Fibroblast of lung (primary cell): ENCODE measurements at regions not wholly inside any gene's neighbourhood (a gene's known extent, or its start where the extent isn't known, plus 50 kb on each side); places are given as distances from the start of the nearest gene placed in this dataset.
A peak's percentile ranks its signal among the peaks of the same experiment; 100 is the strongest.
"Not testable (repeated sequence)": the region's sequence is repeated elsewhere in the genome, so short reads cannot be mapped to it uniquely, and the experiment has no call there.

Experiments
- DNase-seq, 2 donors: peaks; one replicate each; pipeline versions ENCODE4 v3.0.0 to v3.0.0-alpha.2; 2010; ENCODE audit warnings: low read depth in 2 of 2
- H2AFZ ChIP-seq: 2 replicates; pipeline ENCODE4 v1.5.1; 2012; ENCODE audit warnings: low read length, control low read depth, inconsistent platforms
- H3K27ac ChIP-seq: 2 replicates; pipeline ENCODE4 v1.5.1; 2011; ENCODE audit warnings: low read length, control low read depth; ENCODE audit not compliant: insufficient read depth
- H3K27me3 ChIP-seq: 2 replicates; pipeline ENCODE4 v1.5.1; 2011; ENCODE audit warnings: mild to moderate bottlenecking, low read length; ENCODE audit not compliant: control insufficient read depth, insufficient read depth
- H3K36me3 ChIP-seq: 2 replicates; pipeline ENCODE4 v1.5.1; 2011; ENCODE audit warnings: low read length; ENCODE audit not compliant: control insufficient read depth, insufficient read depth
- H3K4me1 ChIP-seq: 2 replicates; pipeline ENCODE4 v1.5.1; 2011; ENCODE audit warnings: low read length; ENCODE audit not compliant: control insufficient read depth, insufficient read depth; ENCODE audit errors: extremely low read depth
- H3K4me2 ChIP-seq: 2 replicates; pipeline ENCODE4 v1.5.1; 2011; ENCODE audit warnings: low read length, control low read depth; ENCODE audit not compliant: insufficient read depth; ENCODE audit errors: extremely low read depth
- H3K4me3 ChIP-seq, 4 experiments: fragments of 200-600 bp in 1 of 4; sonication (generic) in 1 of 4; replicated peaks in 1 of 4; 2 replicates each; pipeline ENCODE4 v1.5.1; 2011 to 2016; ENCODE audit warnings: low read length in 4 of 4, low read depth in 3 of 4, mild to moderate bottlenecking in 3 of 4, control low read depth in 2 of 4, inconsistent platforms in 1 of 4, mixed read lengths in 1 of 4; ENCODE audit not compliant: insufficient read depth in 1 of 4; ENCODE audit errors: control extremely low read depth in 1 of 4
- H3K79me2 ChIP-seq: 2 replicates; pipeline ENCODE4 v1.5.1; 2012; ENCODE audit warnings: mild to moderate bottlenecking, low read length, inconsistent platforms; ENCODE audit not compliant: control insufficient read depth, insufficient read depth
- H3K9ac ChIP-seq: 2 replicates; pipeline ENCODE4 v1.5.1; 2011; ENCODE audit warnings: mild to moderate bottlenecking, low read length, control low read depth; ENCODE audit not compliant: insufficient read depth
- H3K9me3 ChIP-seq: 2 replicates; pipeline ENCODE4 v1.5.1; 2012; ENCODE audit warnings: low read depth, low read length; ENCODE audit not compliant: control insufficient read depth, insufficient read depth
- H4K20me1 ChIP-seq: 2 replicates; pipeline ENCODE4 v1.5.1; 2011; ENCODE audit warnings: low read length; ENCODE audit not compliant: control insufficient read depth, insufficient read depth; ENCODE audit errors: extremely low read depth
- CTCF ChIP-seq, 2 donors: IDR thresholded peaks in 1 of 2; conservative IDR thresholded peaks in 1 of 2; 1 replicate in 1 of 2; 2 replicates in 1 of 2; pipeline ENCODE4 v1.5.1; 2011 to 2012; ENCODE audit warnings: low read length in 2 of 2, control low read depth in 1 of 2, inconsistent platforms in 1 of 2, low read depth in 1 of 2, mild to moderate bottlenecking in 1 of 2
- EZH2 ChIP-seq: IDR thresholded peaks from 2 replicates; pipeline ENCODE4 v1.5.1; 2012; ENCODE audit warnings: low read length, control low read depth, mild to moderate bottlenecking; ENCODE audit errors: missing control alignments

GRCh38 chr2:184372484-184372883 is 225.8 kb upstream of the ZNF804A start:
- TF ChIP-seq EZH2 = no peak
- TF ChIP-seq CTCF (conservative IDR thresholded peaks at IDR 0.05 in 1 of 2, IDR thresholded peaks at IDR 0.05 in 1 of 2; ENCODE audit: low read depth in 1 of 2, low read length in 2 of 2) = no peak
- Histone ChIP-seq H3K9ac (no peak overlapping the region), H4K20me1 (no peaks in the 10 kb centered on the region), H3K4me2 (no peak overlapping the region), H3K36me3 (no peaks in the 10 kb centered on the region), H3K4me3 (no peak overlapping the region), H3K79me2 (no peaks in the 10 kb centered on the region), H3K4me1 (no peaks in the 10 kb centered on the region), H3K27ac (no peak overlapping the region), H3K27me3 (no peaks in the 10 kb centered on the region), H2AFZ (no peak overlapping the region), H3K9me3 (no peaks in the 10 kb centered on the region)
- no peak for DNase-seq

GRCh38 chr2:184394642-184395041 is 203.7 kb upstream of the ZNF804A start:
- TF ChIP-seq CTCF (conservative IDR thresholded peaks at IDR 0.05 in 1 of 2, IDR thresholded peaks at IDR 0.05 in 1 of 2; ENCODE audit: low read depth in 1 of 2, low read length in 2 of 2) (no peak), EZH2 (no peak)
- H3K4me2 ChIP-seq = no peak overlapping the region

GRCh38 chr2:184402381-184402780 is 195.9 kb upstream of the ZNF804A start:
- no peak overlapping the region for H3K4me3 ChIP-seq
- no peaks in the 10 kb centered on the region for H3K4me1 ChIP-seq
- H3K36me3 ChIP-seq = no peaks in the 10 kb centered on the region
- no peaks in the 10 kb centered on the region for H3K79me2 ChIP-seq
- no peak overlapping the region for H3K4me2 ChIP-seq
- no peak for DNase-seq
- no peak overlapping the region for H2AFZ ChIP-seq
- TF ChIP-seq CTCF (conservative IDR thresholded peaks at IDR 0.05 in 1 of 2, IDR thresholded peaks at IDR 0.05 in 1 of 2; ENCODE audit: low read depth in 1 of 2, low read length in 2 of 2) = no peak
- no peak for TF ChIP-seq EZH2
- no peaks in the 10 kb centered on the region for H4K20me1 ChIP-seq
- no peak overlapping the region for H3K27ac ChIP-seq
- H3K9ac ChIP-seq = no peak overlapping the region
- no peaks in the 10 kb centered on the region for H3K27me3 ChIP-seq
- no peaks in the 10 kb centered on the region for H3K9me3 ChIP-seq

More at GRCh38 chr2:184394642-184395041, 203.7 kb upstream of the ZNF804A start:
- Histone ChIP-seq H3K27ac (no peak overlapping the region), H3K36me3 (no peaks in the 10 kb centered on the region), H3K9me3 (no peaks in the 10 kb centered on the region), H3K9ac (no peak overlapping the region), H4K20me1 (no peaks in the 10 kb centered on the region), H2AFZ (no peak overlapping the region), H3K4me3 (no peak overlapping the region), H3K4me1 (no peaks in the 10 kb centered on the region), H3K27me3 (no peaks in the 10 kb centered on the region), H3K79me2 (no peaks in the 10 kb centered on the region)
- DNase-seq = peak in 1 of 2 donors; percentile 0

- not testable (repeated sequence) for H3K27me3 ChIP-seq, H3K4me1 ChIP-seq, H2AFZ ChIP-seq, H3K27ac ChIP-seq, H3K9ac ChIP-seq, H3K4me3 ChIP-seq, H3K79me2 ChIP-seq, DNase-seq, H3K9me3 ChIP-seq, H3K4me2 ChIP-seq, H4K20me1 ChIP-seq, H3K36me3 ChIP-seq
Measured at GRCh38 chr2:184407041-184407630, 191.2 kb upstream of the ZNF804A start.
